OCI-LY7 (cell line): ENCODE measurements at regions not wholly inside any gene's neighbourhood (a gene's known extent, or its start where the extent isn't known, plus 50 kb on each side); places are given as distances from the start of the nearest gene placed in this dataset.

Experiments used
- BruUV-seq: library from RNA; stranded (reverse); fragments of 400-500 nt; replicated peaks from 2 replicates; lab custom pipeline; 2021; lab: Mats Ljungman, UMichigan
- CTCF ChIA-PET: fragments of 300-600 bp; sonication (Branson Sonifier 250); formaldehyde crosslinking; loops from one replicate; lab custom pipeline; 2022; ENCODE audit warnings: antibody characterized with exemption; ENCODE audit not compliant: unreplicated experiment; lab: Charles Lee
- POLR2A ChIA-PET: fragments of 300-600 bp; sonication (Branson Sonifier 250); formaldehyde crosslinking; loops from one replicate; lab custom pipeline; 2022; ENCODE audit warnings: antibody characterized with exemption; lab: Charles Lee
- DNase-seq: peaks from one replicate; pipeline ENCODE4 v3.0.0-alpha.2; 2015; ENCODE audit warnings: low spot score
- H2AFZ ChIP-seq: fragments of 200-600 bp; sonication (generic), shearing (Covaris generic); 2 replicates; pipeline ENCODE4 v1.6.1; 2014; ENCODE audit warnings: mild to moderate bottlenecking, antibody characterized with exemption, low read length, moderate library complexity
- H3K27ac ChIP-seq: fragments of 200-600 bp; sonication (generic); 2 replicates; pipeline ENCODE4 v1.5.1; 2014; ENCODE audit warnings: mixed run types, low read depth, mild to moderate bottlenecking, moderate library complexity, low read length, inconsistent platforms; ENCODE audit not compliant: poor library complexity, severe bottlenecking
- H3K36me3 ChIP-seq: fragments of 200-600 bp; sonication (generic); 2 replicates; pipeline ENCODE4 v1.6.1; 2014; ENCODE audit warnings: mild to moderate bottlenecking, antibody characterized with exemption, low read length, moderate library complexity, mixed read lengths; ENCODE audit not compliant: insufficient read depth
- H3K4me1 ChIP-seq: fragments of 200-600 bp; sonication (generic); 2 replicates; pipeline ENCODE4 v1.5.1; 2014; ENCODE audit warnings: mild to moderate bottlenecking, low read length; ENCODE audit not compliant: insufficient read depth, poor library complexity, severe bottlenecking
- H3K4me2 ChIP-seq: fragments of 200-600 bp; sonication (generic); 2 replicates; pipeline ENCODE4 v1.6.1; 2014; ENCODE audit warnings: mild to moderate bottlenecking, low read length
- H3K4me3 ChIP-seq: fragments of 200-600 bp; sonication (generic); 2 replicates; pipeline ENCODE4 v1.5.1; 2014; ENCODE audit warnings: mild to moderate bottlenecking, low read depth, low read length; ENCODE audit not compliant: poor library complexity, severe bottlenecking
- H3K79me2 ChIP-seq: fragments of 200-600 bp; sonication (generic); 2 replicates; pipeline ENCODE4 v1.6.1; 2016; ENCODE audit warnings: low read depth, mild to moderate bottlenecking, low read length, moderate library complexity, mixed read lengths; ENCODE audit not compliant: insufficient read depth
- H3K9me2 ChIP-seq: fragments of 200-600 bp; sonication (generic); 2 replicates; pipeline ENCODE4 v1.6.1; 2016; ENCODE audit warnings: mild to moderate bottlenecking, low read length, mixed read lengths; ENCODE audit not compliant: insufficient read depth
- H3K9me3 ChIP-seq: fragments of 200-600 bp; sonication (generic); 2 replicates; pipeline ENCODE4 v1.6.1; 2014; ENCODE audit warnings: mild to moderate bottlenecking, mixed run types, low read length, mixed read lengths
- H4K20me1 ChIP-seq: fragments of 200-600 bp; sonication (generic); 2 replicates; pipeline ENCODE4 v1.6.1; 2014; ENCODE audit warnings: mild to moderate bottlenecking, antibody characterized with exemption, low read length, moderate library complexity, mixed read lengths; ENCODE audit not compliant: insufficient read depth
- CTCF ChIP-seq: fragments of 200-600 bp; sonication (generic); conservative IDR thresholded peaks from 2 replicates; pipeline ENCODE4 v1.5.1; 2014; ENCODE audit warnings: mild to moderate bottlenecking, antibody characterized with exemption, low read length, moderate library complexity, mixed read lengths
- EZH2phosphoT487 ChIP-seq: fragments of 200-600 bp; sonication (generic); IDR thresholded peaks from 2 replicates; pipeline ENCODE4 v1.6.1; 2018; ENCODE audit warnings: low read depth, borderline replicate concordance, mild to moderate bottlenecking, mixed run types, antibody characterized with exemption, low read length, moderate library complexity, mixed read lengths
- intact Hi-C: fragments of 100-400 bp; cut with micrococcal nuclease; formaldehyde crosslinking; loops from one replicate; pipeline ENCODE4 v1.10.0; 2022; ENCODE audit not compliant: unreplicated experiment

DNA sequence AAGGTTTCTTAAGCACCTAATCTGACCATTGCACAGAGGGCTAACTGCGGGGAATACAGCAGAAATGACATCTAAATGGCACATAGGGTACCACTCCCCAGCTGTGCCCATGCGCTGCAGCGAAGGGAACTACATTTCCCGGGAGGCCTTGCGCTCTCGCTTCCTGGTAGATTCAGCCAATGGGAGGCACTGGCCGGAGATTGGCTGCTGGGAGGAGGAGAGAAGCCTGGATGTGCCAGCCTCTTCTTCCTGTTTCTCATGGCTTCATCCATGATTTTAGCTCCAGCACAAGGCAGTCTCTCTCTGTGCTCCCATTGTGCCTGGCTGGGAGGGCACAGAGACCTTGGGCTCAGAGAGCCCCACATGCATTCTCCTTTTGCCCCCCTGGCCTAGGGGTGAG lies 101.7 kb upstream of the FOXA2 start:
- Histone ChIP-seq H3K9me3 (no peaks in the 10 kb centered on the region), H3K36me3 (no peaks in the 10 kb centered on the region), H3K4me2 (no peak overlapping the region), H3K27ac (no peak overlapping the region), H4K20me1 (no peaks in the 10 kb centered on the region), H3K4me1 (peaks cover 4% of the 10 kb centered on the region), H3K9me2 (no peaks in the 10 kb centered on the region), H2AFZ (no peak overlapping the region), H3K79me2 (no peaks in the 10 kb centered on the region), H3K4me3 (no peak overlapping the region)
- POLR2A ChIA-PET, result interaction anchor here (0.5 kb wide), 1 partner anchor 1839 kb away, joined by 3 read pairs; no protein-coding TSS in a partner anchor
- BruUV-seq, result no TSS peak
- CTCF ChIA-PET, result no interaction called here
- no peak for DNase-seq
- intact Hi-C loops, result no loop called here
- TF ChIP-seq CTCF, result no peak
- no peak for TF ChIP-seq EZH2phosphoT487

DNA sequence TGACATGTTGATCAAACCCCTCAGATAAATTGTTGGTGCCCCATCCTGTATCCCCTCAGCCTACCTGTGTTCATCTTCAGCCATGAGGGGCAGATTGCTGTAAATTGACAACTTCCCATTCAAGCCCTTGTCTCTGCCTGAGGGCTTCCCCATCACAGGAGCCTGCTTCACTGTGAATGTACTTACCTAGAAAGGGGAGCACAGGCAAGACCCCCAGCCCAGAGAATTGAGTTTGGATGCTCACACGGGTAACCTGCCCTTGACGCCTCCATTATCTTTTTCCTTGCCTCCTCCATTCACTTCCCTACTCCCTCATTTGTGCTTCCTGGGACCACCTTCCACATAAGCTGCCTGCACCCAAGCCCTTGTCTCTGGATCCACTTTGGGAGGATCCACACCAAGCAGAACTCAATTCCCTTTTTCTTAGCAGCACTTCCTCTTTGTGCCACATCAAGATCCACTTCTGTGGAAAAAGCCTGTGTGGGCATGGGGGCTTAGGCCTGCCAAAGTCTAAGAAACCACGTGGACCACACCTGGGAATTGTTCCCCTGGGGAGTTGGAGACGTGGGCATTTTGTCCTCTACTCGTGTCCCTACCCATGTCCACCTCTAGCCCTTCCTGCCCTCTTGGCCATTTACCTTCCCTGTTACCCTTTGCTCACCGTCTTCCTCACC lies 103.4 kb upstream of the FOXA2 start:
- no peak overlapping the region for H3K4me3 ChIP-seq
- H3K79me2 ChIP-seq, result no peaks in the 10 kb centered on the region
- no peaks in the 10 kb centered on the region for H4K20me1 ChIP-seq
- intact Hi-C loops, result no loop called here
- no peak for DNase-seq
- no peak overlapping the region for H3K4me2 ChIP-seq
- ChIA-PET CTCF (no interaction called here), POLR2A (no interaction called here)
- TF ChIP-seq CTCF (no peak), EZH2phosphoT487 (no peak)
- no peaks in the 10 kb centered on the region for H3K9me3 ChIP-seq
- no peaks in the 10 kb centered on the region for H3K9me2 ChIP-seq
- no peak overlapping the region for H2AFZ ChIP-seq
- H3K27ac ChIP-seq, result no peak overlapping the region
- H3K36me3 ChIP-seq, result no peaks in the 10 kb centered on the region
- peaks cover 4% of the 10 kb centered on the region for H3K4me1 ChIP-seq
- no TSS peak for BruUV-seq

DNA sequence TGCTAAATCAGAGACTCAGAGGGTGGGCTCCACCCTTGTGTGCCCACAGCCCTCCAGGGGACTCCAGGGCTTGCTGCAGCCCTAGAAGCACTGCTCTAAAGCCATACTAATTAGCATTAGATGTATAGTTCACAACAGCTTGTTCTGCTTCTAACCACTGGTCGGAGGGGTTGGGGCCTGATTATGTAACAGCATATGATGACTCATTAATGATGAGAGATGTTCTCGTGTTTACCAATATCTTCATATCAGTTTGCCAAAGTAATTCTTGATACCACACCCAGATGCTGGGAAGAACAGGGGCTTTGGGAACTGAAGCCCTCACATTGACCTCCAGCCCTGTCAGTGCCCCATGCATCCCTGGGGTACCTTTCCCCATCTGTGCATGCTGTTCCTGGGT lies 104.1 kb upstream of the FOXA2 start:
- intact Hi-C loops, result no loop called here
- ChIA-PET CTCF (no interaction called here), POLR2A (no interaction called here)
- BruUV-seq, result no TSS peak
- no peak overlapping the region for H3K4me3 ChIP-seq
- H3K9me3 ChIP-seq, result no peaks in the 10 kb centered on the region
- no peak overlapping the region for H3K4me2 ChIP-seq
- TF ChIP-seq CTCF (no peak), EZH2phosphoT487 (no peak)
- H3K36me3 ChIP-seq, result no peaks in the 10 kb centered on the region
- no peak overlapping the region for H3K27ac ChIP-seq
- no peaks in the 10 kb centered on the region for H3K9me2 ChIP-seq
- H3K79me2 ChIP-seq, result no peaks in the 10 kb centered on the region
- H3K4me1 ChIP-seq, result peaks cover 4% of the 10 kb centered on the region
- DNase-seq, result no peak
- H4K20me1 ChIP-seq, result no peaks in the 10 kb centered on the region
- no peak overlapping the region for H2AFZ ChIP-seq
